IPS-NIHi7 (cell line): ENCODE measurements at regions not wholly inside any gene's neighbourhood (a gene's known extent, or its start where the extent isn't known, plus 50 kb on each side); places are given as distances from the start of the nearest gene placed in this dataset.
"Not testable (repeated sequence)": the region's sequence is repeated elsewhere in the genome, so short reads cannot be mapped to it uniquely, and the experiment has no call there.

Source experiments
- DNase-seq: peaks from one replicate; pipeline ENCODE4 v3.0.0; 2012; ENCODE audit warnings: mixed read lengths; ENCODE audit errors: extremely low spot score

DNA sequence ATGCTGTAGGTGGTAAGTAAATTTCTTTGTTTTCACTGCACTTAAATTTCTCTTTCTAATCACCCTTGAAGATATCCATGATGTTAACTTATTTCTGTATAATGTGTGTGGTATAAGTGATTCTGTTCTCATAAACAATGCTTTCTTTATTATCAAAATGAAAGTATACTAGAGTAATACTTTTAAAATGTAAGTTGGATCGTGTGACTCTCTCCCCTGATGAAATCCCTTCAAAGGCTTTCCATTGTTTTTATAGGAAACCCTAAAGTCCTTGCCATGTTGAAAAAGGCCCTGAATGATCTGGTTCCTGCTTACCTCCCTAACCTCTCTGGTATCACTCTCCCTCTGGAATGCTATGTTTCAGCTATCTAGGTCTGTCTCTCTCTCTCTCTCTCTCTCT lies 191.1 kb upstream of the LHX8 start:
- DNase-seq = no peak

DNA sequence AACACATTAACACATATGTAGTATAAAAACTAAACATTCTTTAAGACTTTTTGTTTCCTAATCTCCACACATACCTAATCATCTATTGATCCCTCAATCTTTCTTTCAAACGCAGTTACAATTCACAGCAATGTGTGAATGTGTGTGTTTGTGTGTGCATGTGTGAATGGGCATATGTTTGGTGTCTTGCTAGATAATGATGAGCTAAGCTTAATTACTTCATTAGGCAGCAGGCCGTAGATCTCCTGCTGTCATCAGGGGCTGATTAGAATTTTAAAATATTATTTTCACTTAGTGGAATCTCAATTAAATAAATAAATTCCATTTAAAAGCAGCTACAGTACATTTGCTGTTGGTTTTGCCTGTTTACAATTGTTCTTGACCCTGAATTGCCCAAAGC lies 187.8 kb upstream of the LHX8 start:
- no peak for DNase-seq

DNA sequence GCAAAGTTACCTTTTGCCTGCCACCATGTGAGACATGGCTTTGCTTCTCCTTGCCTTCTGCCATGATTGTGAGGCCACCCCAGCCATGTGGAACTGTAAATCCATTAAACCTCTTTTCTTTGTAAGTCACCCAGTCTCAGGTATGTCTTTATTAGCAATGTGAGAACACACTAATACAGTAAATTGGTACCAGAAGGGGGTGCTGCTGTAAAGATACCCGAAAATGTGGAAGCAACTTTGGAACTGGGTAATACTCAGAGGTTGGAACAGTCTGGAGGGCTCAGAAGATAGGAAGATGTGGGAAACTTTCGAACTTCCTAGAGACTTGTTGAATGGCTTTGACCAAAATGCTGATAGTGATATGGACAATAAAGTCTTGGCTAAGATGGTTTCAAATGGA lies 184.8 kb upstream of the LHX8 start:
- not testable (repeated sequence) for DNase-seq

DNA sequence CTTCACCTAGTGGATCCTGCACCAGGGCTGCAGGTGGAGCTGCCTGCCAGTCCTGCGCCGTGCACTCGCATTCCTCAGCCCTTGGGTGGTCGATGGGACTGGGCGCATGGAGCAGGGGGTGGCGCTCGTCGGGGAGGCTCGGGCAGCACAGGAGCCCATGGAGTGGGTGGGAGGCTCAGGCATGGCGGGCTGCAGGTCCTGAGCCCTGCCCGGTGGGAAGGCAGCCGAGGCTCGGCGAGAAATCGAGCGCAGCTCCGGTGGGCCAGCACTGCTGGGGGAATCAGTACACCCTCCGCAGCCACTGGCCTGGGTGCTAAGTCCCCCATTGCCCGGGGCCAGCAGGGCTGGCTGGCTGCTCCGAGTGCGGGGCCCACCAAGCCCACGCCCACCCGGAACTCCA lies 182.2 kb upstream of the LHX8 start:
- not testable (repeated sequence) for DNase-seq

DNA sequence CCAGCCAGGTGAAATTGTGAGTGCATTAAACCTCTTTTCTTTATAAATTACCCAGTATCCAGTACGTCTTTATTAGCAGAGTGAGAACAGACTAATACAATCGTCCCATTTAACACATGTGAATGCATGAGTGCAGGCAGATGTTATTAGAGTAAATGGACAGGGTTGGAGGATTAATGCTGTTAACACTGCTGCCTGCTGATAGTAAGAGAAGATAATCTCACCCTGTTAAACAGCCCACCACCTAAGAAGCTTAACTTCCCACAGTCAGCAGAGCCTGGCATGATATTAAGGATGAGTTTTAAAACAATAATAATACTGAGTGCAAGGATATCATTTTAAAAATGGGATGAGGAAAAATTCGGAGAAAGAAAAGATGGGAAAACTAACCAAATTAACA lies 181.4 kb upstream of the LHX8 start:
- no peak for DNase-seq

DNA sequence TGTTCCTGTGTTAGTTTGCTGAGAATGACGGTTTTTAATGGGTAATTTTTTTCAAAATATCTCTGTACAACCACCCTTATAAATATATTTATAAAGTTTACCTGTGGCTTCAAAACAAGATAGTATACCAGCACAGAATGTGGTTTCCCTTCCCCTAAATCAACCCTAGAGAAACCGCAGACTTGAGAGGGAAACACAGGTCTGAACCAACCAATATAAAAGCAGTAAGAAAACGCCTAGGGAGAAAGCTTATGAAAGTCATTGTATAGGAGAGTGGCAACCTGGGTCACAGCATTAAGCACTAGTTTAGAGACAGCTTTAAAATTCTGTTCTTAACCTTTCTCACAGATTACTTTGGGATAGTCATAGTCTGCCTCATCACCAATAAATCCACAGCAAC lies 180.6 kb upstream of the LHX8 start:
- DNase-seq = no peak

DNA sequence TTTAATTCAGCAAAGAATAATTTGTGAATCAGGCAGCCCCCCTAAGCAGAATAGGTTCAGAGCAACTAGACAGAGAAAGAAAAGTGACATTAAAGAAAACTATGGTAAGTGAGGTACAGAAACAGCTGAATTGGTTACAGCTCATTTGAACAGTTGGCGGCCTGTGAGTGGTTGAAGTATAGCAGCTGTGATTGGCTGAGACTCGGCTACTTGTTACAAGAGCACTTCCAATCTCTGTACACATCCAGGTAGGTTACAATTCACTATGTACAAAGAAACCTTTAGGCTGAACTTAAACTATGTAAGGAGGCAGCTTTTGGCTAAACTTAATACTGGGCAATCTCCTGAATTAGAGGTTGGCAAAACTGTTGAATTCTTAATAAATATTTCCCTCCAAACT lies 171.1 kb upstream of the LHX8 start:
- DNase-seq = no peak

DNA sequence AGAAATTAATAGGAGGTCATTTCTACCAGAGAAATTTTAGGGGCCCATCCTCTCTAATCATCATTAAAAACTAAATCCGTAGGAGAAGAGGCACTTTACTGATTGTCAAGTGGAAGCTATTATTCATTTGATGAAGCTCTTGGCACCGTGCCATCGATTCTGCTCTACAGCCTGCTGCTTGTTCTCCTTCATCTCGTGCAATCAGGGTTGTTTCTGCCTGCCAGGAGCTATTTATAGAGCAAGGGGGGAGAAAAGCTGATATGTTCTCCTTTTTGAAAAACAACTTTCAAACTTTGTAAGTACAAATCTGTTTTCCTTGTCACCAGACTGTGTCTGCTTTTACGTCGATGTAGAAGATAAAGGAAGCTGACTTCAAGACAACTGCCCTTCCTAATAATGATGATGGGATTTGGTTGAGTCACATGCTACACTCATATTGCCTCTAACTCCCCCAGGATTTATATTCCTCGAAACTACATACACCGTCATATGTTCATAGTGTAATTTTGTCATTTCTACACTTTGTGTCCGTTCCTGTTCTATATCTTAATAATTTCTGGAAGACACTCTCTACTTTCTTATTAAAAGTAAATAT lies 169.6 kb upstream of the LHX8 start:
- no peak for DNase-seq

DNA sequence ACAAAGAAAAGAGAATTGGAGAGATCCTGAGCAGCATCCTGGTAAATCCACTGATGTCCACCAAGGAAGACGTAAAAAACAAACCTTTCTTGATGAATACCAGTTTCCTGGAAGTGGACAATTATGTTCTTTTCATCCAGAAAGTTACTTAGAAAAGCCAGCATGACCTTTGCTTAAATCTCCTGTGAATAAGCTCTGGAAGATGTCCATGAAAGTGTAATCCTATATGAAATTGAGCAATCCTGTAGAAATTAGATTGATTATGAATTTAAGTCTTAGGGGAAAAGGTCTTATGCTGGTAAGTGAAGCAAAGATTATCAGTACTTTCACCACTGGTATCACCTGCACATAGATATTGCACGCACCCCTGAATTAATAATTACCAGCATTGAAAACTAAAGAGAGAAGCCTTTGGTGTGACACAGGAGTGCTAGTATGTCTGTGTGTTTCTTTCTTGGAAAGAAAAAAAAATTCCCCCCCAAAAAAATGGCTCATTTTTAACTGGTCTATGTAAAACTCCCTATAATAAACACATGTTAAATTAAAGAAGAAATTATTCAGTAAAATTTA lies 164.5 kb upstream of the LHX8 start:
- no peak for DNase-seq

DNA sequence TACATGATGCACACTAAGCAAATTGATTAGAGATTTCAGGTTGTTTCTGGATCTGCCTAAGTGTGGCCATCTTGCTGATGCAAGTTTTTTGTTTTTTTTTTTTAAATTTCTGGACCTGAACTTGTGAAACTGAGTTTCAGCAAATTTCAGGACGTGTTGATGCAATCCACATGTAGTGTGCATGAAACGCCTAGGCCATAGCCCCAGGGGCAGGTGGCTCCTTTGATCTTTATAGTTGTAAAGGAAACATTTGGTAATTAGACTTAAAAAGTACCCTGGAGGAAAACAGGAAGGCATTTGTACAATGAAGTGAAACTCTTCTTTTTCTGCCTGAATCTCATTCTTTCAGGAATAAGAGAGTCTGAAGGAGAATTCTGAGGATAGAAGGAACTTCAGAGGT lies 162.2 kb upstream of the LHX8 start:
- no peak for DNase-seq

DNA sequence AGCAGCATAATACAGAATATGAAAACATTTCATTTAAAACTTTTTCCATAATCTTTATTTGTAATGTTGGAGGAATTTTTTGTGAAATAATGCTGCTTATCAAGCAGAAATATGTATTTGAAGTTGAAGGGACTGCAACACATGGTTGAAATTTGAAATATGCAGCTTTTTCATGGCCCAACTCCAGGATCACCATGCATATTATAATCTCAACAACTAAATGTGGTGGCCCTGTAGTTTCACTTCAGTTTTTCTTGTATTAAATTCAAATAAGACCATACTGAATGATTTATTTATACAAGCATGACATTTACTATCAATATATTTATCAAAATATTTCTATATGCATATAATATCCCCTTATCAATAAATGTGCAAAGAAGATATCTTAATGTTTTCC lies 157.7 kb upstream of the LHX8 start:
- DNase-seq = no peak

DNA sequence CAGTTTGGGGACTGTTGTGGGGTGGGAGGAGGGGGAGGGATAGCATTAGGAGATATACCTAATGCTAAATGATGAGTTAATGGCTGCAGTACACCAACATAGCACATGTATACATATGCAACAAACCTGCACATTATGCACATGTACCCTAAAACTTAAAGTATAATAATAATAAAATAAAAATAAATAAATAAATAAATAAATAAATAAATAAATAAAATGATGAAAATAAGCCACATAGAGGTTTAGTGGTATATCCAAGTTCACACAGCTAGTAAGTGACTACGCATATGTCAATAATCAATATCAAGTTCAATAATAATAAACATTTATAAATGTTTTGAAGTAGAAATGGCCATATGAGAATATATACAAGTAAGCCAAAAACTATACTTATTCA lies 141.7 kb upstream of the LHX8 start:
- DNase-seq = not testable (repeated sequence)

DNA sequence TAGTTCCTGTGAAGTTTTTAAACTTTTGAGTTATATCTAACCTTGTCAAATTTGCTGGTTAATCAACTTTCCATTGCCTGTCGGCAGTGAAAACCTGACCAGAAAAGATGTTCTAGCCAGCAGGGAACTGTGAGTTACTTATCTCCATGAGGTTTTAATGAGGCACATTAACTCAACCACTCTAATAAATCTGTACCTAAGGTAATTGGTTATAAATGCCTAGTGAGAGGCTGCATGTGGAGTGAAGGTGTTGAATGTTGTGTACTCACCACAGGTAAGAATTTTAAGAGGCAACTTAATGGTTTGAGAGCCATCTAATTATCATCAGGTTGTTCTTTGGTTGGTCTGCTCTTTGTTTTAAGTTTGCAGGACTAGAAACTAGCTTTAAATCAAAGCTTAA lies 138.4 kb upstream of the LHX8 start:
- no peak for DNase-seq

DNA sequence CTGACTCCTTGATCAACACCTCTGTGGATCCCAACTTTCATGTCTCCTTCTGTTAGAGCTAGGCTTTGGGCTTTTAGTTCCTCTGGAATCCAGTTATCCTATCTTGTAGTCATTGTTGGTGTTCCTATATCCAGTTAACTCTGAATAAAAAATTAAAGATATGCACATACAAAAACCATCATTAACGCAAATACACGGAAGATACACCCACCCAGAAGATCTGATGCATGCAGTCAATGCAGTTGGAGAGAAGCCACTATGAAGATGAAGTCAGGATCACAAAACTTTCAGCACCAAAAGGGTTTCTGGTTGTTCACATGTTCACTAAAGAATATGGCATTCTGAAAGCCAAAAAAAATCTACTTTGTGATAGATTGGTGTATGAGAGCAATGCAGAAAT lies 123.6 kb upstream of the LHX8 start:
- DNase-seq = no peak

DNA sequence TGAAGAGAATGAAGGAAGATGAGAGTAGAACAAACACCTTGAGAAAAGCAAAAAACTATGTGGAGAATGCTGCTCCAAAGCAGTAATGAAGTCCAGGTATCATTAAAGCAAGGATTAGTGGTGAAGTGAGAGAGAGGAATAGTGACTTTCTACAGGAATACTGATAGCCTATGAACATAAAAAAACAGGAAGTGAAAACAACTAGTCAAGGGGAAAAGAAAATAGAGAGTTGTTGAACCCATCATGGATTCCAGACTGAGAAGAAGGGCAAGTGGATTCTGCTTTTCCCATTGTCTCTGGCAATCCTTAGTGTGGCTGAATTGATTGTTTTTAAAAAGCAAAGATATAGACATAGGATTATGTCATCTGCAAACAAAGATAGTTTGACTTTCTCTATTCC lies 119.9 kb upstream of the LHX8 start:
- no peak for DNase-seq

DNA sequence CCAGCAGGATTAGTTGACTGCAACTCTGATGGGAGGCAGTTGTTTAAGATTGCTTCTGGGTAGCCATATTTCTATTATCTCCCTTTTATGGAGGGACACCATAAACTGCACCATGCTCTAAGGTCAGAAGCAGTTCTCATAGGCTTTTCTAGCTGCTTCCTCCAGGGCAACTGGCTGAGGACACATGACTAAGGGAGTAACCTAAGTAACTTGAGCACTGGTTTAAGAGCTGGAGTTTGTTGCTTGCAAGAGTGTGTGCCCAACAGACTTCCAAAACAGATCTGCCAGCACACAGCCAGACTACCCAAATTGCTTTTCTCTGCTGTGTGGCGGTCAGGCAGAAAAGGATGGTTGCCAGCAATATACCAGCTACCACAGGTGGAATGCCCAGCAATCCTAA lies 111.2 kb upstream of the LHX8 start:
- no peak for DNase-seq

DNA sequence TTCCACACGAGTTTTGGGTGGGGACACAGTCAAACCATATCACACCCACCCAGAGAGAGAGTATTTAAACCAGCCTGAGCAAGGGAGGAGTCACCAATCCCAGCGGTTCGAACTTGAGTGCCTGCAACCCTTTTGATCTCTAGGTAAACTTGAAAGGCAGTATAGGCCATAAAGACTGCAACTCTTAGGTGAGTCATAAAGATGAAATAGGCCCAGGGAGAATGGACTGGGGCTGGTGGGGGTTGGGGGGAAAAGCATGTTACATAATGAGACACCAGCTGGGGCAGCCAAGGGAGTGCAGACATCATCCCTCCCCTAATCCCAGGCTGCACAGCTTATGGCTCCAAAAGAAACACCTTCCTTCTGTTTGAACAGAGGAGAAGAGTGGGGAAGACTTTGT lies 99.8 kb upstream of the LHX8 start:
- no peak for DNase-seq

DNA sequence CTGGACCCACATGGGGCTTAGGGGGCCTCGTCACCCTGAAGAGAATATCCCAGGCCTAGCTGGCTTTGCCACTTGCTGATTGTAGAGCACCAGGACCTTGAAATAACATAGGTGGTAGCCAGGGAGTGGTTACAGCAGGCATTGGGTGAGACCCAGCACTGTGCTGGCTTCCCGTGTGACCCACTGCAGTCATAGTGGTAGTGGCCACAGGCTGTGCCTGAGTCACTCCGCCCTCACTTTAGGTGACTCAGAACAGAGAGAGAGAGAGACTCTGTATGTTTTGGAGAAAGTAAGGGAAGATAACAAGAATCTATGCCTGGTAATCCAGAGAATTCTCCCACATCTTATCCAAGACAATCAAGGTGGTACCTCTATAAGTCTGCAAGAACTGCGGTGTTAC lies 98.7 kb upstream of the LHX8 start:
- DNase-seq = no peak

DNA sequence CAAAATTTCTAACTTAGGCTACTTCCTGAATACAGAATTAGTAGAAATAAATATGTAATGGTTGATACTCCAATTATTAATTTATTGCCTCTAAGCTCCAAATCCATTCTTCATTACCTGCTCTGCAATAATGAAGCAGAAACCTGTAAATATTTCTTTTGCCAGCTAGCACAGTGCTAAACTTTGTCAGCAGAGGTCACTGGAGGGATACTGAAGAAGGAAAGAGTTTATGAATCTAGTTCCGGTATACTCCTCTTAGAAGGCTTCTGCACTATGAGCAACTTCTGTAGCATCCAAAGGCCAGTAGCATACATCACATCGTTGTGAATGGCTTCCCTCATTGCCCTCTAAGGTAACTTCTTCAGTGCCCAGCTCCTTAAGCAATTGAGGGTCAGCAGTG lies 81.0 kb upstream of the LHX8 start:
- DNase-seq = peak; percentile 21

DNA sequence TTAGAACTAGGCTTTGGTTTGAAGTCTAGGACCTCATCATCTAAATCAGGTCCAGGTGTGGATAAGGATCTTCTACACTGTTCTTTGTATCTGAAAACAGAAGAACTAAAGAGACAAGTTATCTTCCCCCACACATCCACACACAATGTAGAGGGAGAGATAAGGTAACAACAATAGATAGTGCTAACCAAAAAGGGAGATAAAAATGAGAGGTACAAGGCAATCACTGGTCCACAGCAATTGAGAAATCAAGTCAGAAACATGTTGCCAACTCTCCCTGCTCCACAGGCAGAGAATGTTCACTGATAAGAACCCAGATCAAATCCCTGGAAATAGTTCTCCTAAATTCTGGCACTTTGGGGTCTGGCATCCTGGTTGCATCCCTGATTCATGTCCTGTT lies 75.8 kb upstream of the LHX8 start:
- no peak for DNase-seq

DNA sequence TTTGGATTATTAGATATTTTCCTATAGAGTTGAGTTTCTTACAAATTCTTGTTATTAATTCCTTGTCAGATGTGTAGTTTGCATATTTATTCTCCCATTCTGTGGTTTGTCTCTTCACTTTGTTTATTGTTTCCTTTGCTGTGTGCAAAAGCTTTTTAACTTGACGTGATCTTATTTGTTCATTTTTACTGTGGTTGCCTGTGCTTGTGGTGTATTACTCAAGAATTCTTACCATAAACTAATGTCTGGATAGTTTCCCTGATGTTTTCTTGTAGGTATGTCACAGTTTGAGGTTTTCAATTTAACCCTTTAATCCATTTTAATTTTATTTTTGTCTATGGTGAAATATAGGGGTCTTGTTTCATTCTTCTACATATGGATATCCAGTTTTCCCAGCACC lies 72.1 kb upstream of the LHX8 start:
- DNase-seq = no peak

DNA sequence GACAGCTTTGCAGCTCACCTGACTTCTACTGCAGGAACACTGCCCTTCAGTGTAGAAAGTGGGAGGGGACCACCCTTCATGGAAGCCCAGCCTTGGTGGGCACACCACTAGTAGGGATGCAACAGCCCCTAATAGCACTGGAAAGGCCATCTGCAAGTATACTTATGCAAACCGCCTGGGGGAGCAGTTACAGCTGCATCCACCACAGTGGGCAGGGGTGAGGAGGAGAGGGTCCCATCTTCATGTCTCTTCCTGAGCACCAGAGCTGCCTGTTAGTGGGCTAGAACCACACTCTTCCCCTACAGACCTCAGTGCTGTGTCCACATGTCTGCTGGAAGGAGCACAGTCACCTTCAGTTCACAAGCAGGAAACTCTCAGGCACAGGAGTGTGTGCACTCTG lies 66.2 kb upstream of the LHX8 start:
- DNase-seq = peak; percentile 49

DNA sequence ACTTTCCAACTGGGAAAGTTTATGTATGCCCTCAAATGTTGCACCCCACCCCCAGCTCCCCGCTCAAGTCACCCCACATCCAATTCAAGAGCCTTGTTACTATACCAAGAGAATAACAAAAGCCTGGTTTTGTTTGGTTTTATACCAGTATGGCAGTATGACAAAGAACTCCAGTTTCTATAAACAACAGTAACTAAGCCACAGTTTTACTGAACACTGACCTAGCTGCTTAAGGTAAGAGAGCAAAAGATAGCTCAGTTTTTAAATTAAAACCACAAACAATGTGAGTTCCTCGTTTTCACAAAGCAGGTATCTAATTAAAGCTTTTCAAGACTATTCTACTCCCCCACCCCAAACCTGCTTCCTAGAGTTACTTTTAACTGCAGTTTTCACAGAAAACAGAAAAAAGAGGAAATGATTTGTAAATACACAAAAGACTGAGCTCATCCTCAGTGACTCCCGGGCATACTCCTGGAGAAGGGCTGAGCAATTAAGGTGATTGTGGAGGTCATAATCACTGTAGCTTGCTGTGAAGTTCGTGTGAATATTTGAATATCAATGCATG lies 59.3 kb upstream of the LHX8 start:
- DNase-seq = peak; percentile 15
